ENCODE measurements at regions not wholly inside any gene's neighbourhood (a gene's known extent, or its start where the extent isn't known, plus 50 kb on each side); places are given as distances from the start of the nearest gene placed in this dataset.

DNA sequence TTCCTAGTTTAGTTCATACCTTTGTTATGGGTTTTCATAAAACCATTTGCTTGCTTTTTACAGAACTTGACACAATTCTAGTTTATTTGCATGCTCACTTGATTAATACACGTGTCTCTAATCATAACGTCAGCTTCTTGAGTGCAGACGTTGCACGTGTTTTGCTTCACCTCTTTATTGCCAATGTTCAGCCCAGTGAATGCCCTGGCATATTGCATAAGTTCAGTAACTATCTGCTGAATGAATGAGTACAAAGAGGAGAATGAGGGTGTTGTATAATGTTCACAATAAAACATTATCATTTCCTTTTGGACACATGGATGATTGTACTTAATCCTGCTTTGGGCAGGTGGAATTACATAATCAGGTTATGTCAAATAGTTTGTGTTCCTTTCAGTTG lies 519.8 kb downstream of the HS3ST4 start:
- H3K27ac ChIP-seq (ENCODE audit: control insufficient read depth, insufficient read depth, low read length), result no peak overlapping the region
- FAIRE-seq (no peak), DNase-seq (ENCODE audit: low read depth, low spot score) (no peak)
- H2AFZ ChIP-seq (ENCODE audit: control insufficient read depth, low read length), result no peak overlapping the region
- TF ChIP-seq, protein P1, sequence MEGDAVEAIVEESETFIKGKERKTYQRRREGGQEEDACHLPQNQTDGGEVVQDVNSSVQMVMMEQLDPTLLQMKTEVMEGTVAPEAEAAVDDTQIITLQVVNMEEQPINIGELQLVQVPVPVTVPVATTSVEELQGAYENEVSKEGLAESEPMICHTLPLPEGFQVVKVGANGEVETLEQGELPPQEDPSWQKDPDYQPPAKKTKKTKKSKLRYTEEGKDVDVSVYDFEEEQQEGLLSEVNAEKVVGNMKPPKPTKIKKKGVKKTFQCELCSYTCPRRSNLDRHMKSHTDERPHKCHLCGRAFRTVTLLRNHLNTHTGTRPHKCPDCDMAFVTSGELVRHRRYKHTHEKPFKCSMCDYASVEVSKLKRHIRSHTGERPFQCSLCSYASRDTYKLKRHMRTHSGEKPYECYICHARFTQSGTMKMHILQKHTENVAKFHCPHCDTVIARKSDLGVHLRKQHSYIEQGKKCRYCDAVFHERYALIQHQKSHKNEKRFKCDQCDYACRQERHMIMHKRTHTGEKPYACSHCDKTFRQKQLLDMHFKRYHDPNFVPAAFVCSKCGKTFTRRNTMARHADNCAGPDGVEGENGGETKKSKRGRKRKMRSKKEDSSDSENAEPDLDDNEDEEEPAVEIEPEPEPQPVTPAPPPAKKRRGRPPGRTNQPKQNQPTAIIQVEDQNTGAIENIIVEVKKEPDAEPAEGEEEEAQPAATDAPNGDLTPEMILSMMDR (optimal IDR thresholded peaks at IDR 0.05 in 1 of 3, IDR thresholded peaks at IDR 0.05 in 1 of 3, conservative IDR thresholded peaks at IDR 0.05 in 1 of 3; ENCODE audit: extremely low read depth in 1 of 3, insufficient read depth in 2 of 3, low read length in 3 of 3), result no peak
- no peak for TF ChIP-seq EZH2 (IDR thresholded peaks at IDR 0.05; ENCODE audit: low read length)
- no peaks in the 10 kb centered on the region for H4K20me1 ChIP-seq (ENCODE audit: control insufficient read depth, extremely low read depth, insufficient read depth, low read length)
- H3K9me3 ChIP-seq (ENCODE audit: control insufficient read depth, low read depth, low read length), result no peaks in the 10 kb centered on the region
- dilution Hi-C loops (cut with MboI; ENCODE audit: extremely low pct_ligation_motif_present, low sequenced_read_pairs), result no loop called here
- H3K79me2 ChIP-seq (ENCODE audit: control insufficient read depth, insufficient read depth, low read length), result no peaks in the 10 kb centered on the region
- H3K4me2 ChIP-seq (ENCODE audit: control insufficient read depth, extremely low read depth, insufficient read depth, low read depth, low read length), result no peak overlapping the region
- H3K4me1 ChIP-seq (ENCODE audit: control insufficient read depth, extremely low read depth, insufficient read depth, low read length), result no peaks in the 10 kb centered on the region
- no peaks in the 10 kb centered on the region for H3K36me3 ChIP-seq (ENCODE audit: control insufficient read depth in 2 of 2, extremely low read depth in 1 of 2, insufficient read depth in 2 of 2, low read length in 2 of 2)
- no peaks in the 10 kb centered on the region for H3K9me1 ChIP-seq (ENCODE audit: control insufficient read depth, extremely low read depth, insufficient read depth, low read length)
- H3K9ac ChIP-seq (ENCODE audit: control insufficient read depth, extremely low read depth, insufficient read depth, low read length), result no peak overlapping the region
- no peak overlapping the region for H3K4me3 ChIP-seq (ENCODE audit: control insufficient read depth in 2 of 3, extremely low read depth in 1 of 3, insufficient read depth in 2 of 3, low read depth in 1 of 3, low read length in 3 of 3)
- no peaks in the 10 kb centered on the region for H3K27me3 ChIP-seq (ENCODE audit: control insufficient read depth, extremely low read depth, insufficient read depth, low read length)

- no peaks in the 10 kb centered on the region for H3K9me3 ChIP-seq (ENCODE audit: control insufficient read depth, low read depth, low read length)
- H3K4me3 ChIP-seq (ENCODE audit: control insufficient read depth in 2 of 3, extremely low read depth in 1 of 3, insufficient read depth in 2 of 3, low read depth in 1 of 3, low read length in 3 of 3), result no peak overlapping the region
- no peak for TF ChIP-seq EZH2 (IDR thresholded peaks at IDR 0.05; ENCODE audit: low read length)
- TF ChIP-seq, protein P1 (optimal IDR thresholded peaks at IDR 0.05 in 1 of 3, IDR thresholded peaks at IDR 0.05 in 1 of 3, conservative IDR thresholded peaks at IDR 0.05 in 1 of 3; ENCODE audit: extremely low read depth in 1 of 3, insufficient read depth in 2 of 3, low read length in 3 of 3), result no peak
- no peaks in the 10 kb centered on the region for H3K27me3 ChIP-seq (ENCODE audit: control insufficient read depth, extremely low read depth, insufficient read depth, low read length)
- H3K9me1 ChIP-seq (ENCODE audit: control insufficient read depth, extremely low read depth, insufficient read depth, low read length), result no peaks in the 10 kb centered on the region
- no peak overlapping the region for H3K27ac ChIP-seq (ENCODE audit: control insufficient read depth, insufficient read depth, low read length)
- H3K4me2 ChIP-seq (ENCODE audit: control insufficient read depth, extremely low read depth, insufficient read depth, low read depth, low read length), result no peak overlapping the region
- H3K79me2 ChIP-seq (ENCODE audit: control insufficient read depth, insufficient read depth, low read length), result no peaks in the 10 kb centered on the region
- no peak overlapping the region for H2AFZ ChIP-seq (ENCODE audit: control insufficient read depth, low read length)
- no peaks in the 10 kb centered on the region for H4K20me1 ChIP-seq (ENCODE audit: control insufficient read depth, extremely low read depth, insufficient read depth, low read length)
- DNase-seq (ENCODE audit: low read depth, low spot score), result no peak
- dilution Hi-C loops (cut with MboI; ENCODE audit: extremely low pct_ligation_motif_present, low sequenced_read_pairs), result no loop called here
- no peak overlapping the region for H3K9ac ChIP-seq (ENCODE audit: control insufficient read depth, extremely low read depth, insufficient read depth, low read length)
- no peaks in the 10 kb centered on the region for H3K36me3 ChIP-seq (ENCODE audit: control insufficient read depth in 2 of 2, extremely low read depth in 1 of 2, insufficient read depth in 2 of 2, low read length in 2 of 2)
- no peaks in the 10 kb centered on the region for H3K4me1 ChIP-seq (ENCODE audit: control insufficient read depth, extremely low read depth, insufficient read depth, low read length)
- no peak for FAIRE-seq
Measured at GRCh38 chr16:26212599-26212998, 520.8 kb downstream of the HS3ST4 start.
